Liver (tissue), 8 donors: ENCODE measurements at regions not wholly inside any gene's neighbourhood (a gene's known extent, or its start where the extent isn't known, plus 50 kb on each side); places are given as distances from the start of the nearest gene placed in this dataset.

Source experiments
- DNase-seq: peaks from one replicate; pipeline ENCODE4 v3.0.0-alpha.2; 2017; ENCODE audit warnings: low spot score
- H3K27ac ChIP-seq, 2 donors: one replicate each; pipeline ENCODE4 v1.7.0; 2013; ENCODE audit warnings: inconsistent platforms in 2 of 2, low read length in 2 of 2, control low read depth in 1 of 2, low read depth in 1 of 2, mild to moderate bottlenecking in 1 of 2
- H3K27me3 ChIP-seq, 4 donors: one replicate each; pipeline versions ENCODE4 v1.6.1 to v1.7.0; 2013; ENCODE audit warnings: low read length in 3 of 4, inconsistent platforms in 1 of 4, mild to moderate bottlenecking in 1 of 4, moderate library complexity in 1 of 4; ENCODE audit not compliant: control insufficient read depth in 4 of 4, insufficient read depth in 4 of 4
- H3K36me3 ChIP-seq, 4 donors: one replicate each; pipeline versions ENCODE4 v1.6.1 to v1.7.0; 2013; ENCODE audit warnings: low read length in 3 of 4, mild to moderate bottlenecking in 3 of 4, low read depth in 1 of 4, moderate library complexity in 1 of 4; ENCODE audit not compliant: control insufficient read depth in 4 of 4, insufficient read depth in 3 of 4
- H3K4me1 ChIP-seq, 4 donors: one replicate each; pipeline versions ENCODE4 v1.6.1 to v1.7.0; 2013; ENCODE audit warnings: low read length in 3 of 4, mild to moderate bottlenecking in 3 of 4, moderate library complexity in 1 of 4; ENCODE audit not compliant: control insufficient read depth in 4 of 4, insufficient read depth in 4 of 4
- H3K4me3 ChIP-seq, 3 donors: one replicate each; pipeline versions ENCODE4 v1.6.1 to v1.7.0; 2013; ENCODE audit warnings: low read length in 3 of 3, control low read depth in 1 of 3, low read depth in 1 of 3, mild to moderate bottlenecking in 1 of 3
- H3K9ac ChIP-seq, 2 donors: one replicate each; pipeline ENCODE4 v1.7.0; 2013; ENCODE audit warnings: low read length in 2 of 2, mild to moderate bottlenecking in 2 of 2, moderate library complexity in 2 of 2, control low read depth in 1 of 2, low read depth in 1 of 2
- H3K9me3 ChIP-seq, 4 donors: one replicate each; pipeline versions ENCODE4 v1.6.1 to v1.7.0; 2013; ENCODE audit warnings: low read length in 3 of 4; ENCODE audit not compliant: control insufficient read depth in 4 of 4
- ATF3 ChIP-seq: IDR thresholded peaks from 2 replicates; pipeline ENCODE4 v1.6.1; 2016; ENCODE audit warnings: antibody characterized with exemption
- CTCF ChIP-seq: fragments of 150-350 bp; IDR thresholded peaks from 2 replicates; pipeline ENCODE4 v1.5.1; 2017; ENCODE audit warnings: improper control_type of control experiment, low read depth, low read length; ENCODE audit not compliant: missing input control
- FOXA1 ChIP-seq: IDR thresholded peaks from 2 replicates; pipeline ENCODE4 v1.6.1; 2016; ENCODE audit warnings: antibody characterized with exemption
- FOXA2 ChIP-seq: IDR thresholded peaks from 2 replicates; pipeline ENCODE4 v1.6.1; 2016; ENCODE audit warnings: antibody characterized with exemption
- GABPA ChIP-seq, 2 donors: IDR thresholded peaks in 1 of 2; conservative IDR thresholded peaks in 1 of 2; 2 replicates each; pipeline ENCODE4 v1.6.1; 2016; ENCODE audit warnings: antibody characterized with exemption in 2 of 2, mild to moderate bottlenecking in 1 of 2, moderate library complexity in 1 of 2
- HNF4A ChIP-seq, 2 donors: conservative IDR thresholded peaks; 2 replicates each; pipeline ENCODE4 v1.6.1; 2016; ENCODE audit warnings: antibody characterized with exemption in 2 of 2, mild to moderate bottlenecking in 2 of 2
- HNF4G ChIP-seq: IDR thresholded peaks from 2 replicates; pipeline ENCODE4 v1.6.1; 2016; ENCODE audit warnings: antibody characterized with exemption
- JUND ChIP-seq, 2 donors: IDR thresholded peaks; 2 replicates each; pipeline ENCODE4 v1.6.1; 2016; ENCODE audit warnings: antibody characterized with exemption in 2 of 2
- MAX ChIP-seq: IDR thresholded peaks from 2 replicates; pipeline ENCODE4 v1.6.1; 2016; ENCODE audit warnings: antibody characterized with exemption
- NR2F2 ChIP-seq: IDR thresholded peaks from 2 replicates; pipeline ENCODE4 v1.6.1; 2016; ENCODE audit warnings: antibody characterized with exemption
- RAD21 ChIP-seq, 2 donors: IDR thresholded peaks; 2 replicates each; pipeline ENCODE4 v1.6.1; 2016; ENCODE audit warnings: antibody characterized with exemption in 2 of 2, mild to moderate bottlenecking in 2 of 2
- REST ChIP-seq: IDR thresholded peaks from 2 replicates; pipeline ENCODE4 v1.6.1; 2016; ENCODE audit warnings: antibody characterized with exemption, mild to moderate bottlenecking
- RXRA ChIP-seq, 2 donors: IDR thresholded peaks; 2 replicates each; pipeline ENCODE4 v1.6.1; 2017 to 2018; ENCODE audit warnings: antibody characterized with exemption in 2 of 2, mild to moderate bottlenecking in 1 of 2
- SP1 ChIP-seq: IDR thresholded peaks from 2 replicates; pipeline ENCODE4 v1.6.1; 2018; ENCODE audit warnings: antibody characterized with exemption, mild to moderate bottlenecking
- TAF1 ChIP-seq: conservative IDR thresholded peaks from 2 replicates; pipeline ENCODE4 v1.6.1; 2016; ENCODE audit warnings: antibody characterized with exemption, mild to moderate bottlenecking
- YY1 ChIP-seq: IDR thresholded peaks from 2 replicates; pipeline ENCODE4 v1.6.1; 2016; ENCODE audit warnings: antibody characterized with exemption, mild to moderate bottlenecking
- ZBTB33 ChIP-seq: IDR thresholded peaks from 2 replicates; pipeline ENCODE4 v1.6.1; 2016; ENCODE audit warnings: antibody characterized with exemption
- WGBS: extraction: QIAGEN DNeasy Blood & Tissue Kit; methylation state at CpG from one replicate; pipeline ENCODE4 v1.1.7; 2013; 5-methylcytosine and 5-hydroxymethylcytosine counted together
- donor health status: healthy.
- donor health status: healthy.
- donor health status: healthy.
- donor health status: healthy.
- donor health status: healthy.

GRCh38 chrX:138067415-138067814 lies 501.5 kb downstream of the ZIC3 start (continued):
- TF ChIP-seq REST: no peak
- no peak for TF ChIP-seq RAD21 (IDR thresholded peaks at IDR 0.05)
- TF ChIP-seq JUND (IDR thresholded peaks at IDR 0.05): no peak
- no peak for TF ChIP-seq HNF4A (conservative IDR thresholded peaks at IDR 0.05)

GRCh38 chrX:138073626-138074025 lies 507.7 kb downstream of the ZIC3 start:
- H3K4me3 ChIP-seq: no peak overlapping the region
- H3K9me3 ChIP-seq: no peaks in the 10 kb centered on the region
- no peak for TF ChIP-seq SP1
- TF ChIP-seq FOXA2: no peak
- TF ChIP-seq GABPA (IDR thresholded peaks at IDR 0.05 in 1 of 2, conservative IDR thresholded peaks at IDR 0.05 in 1 of 2): no peak
- TF ChIP-seq FOXA1: no peak
- no peak for TF ChIP-seq TAF1
- no peak for TF ChIP-seq REST
- TF ChIP-seq RXRA (IDR thresholded peaks at IDR 0.05): no peak
- no peak for TF ChIP-seq HNF4G
- TF ChIP-seq MAX: no peak
- no peak for TF ChIP-seq RAD21 (IDR thresholded peaks at IDR 0.05)
- no peak for TF ChIP-seq JUND (IDR thresholded peaks at IDR 0.05)
- TF ChIP-seq NR2F2: no peak
- no peak for TF ChIP-seq HNF4A (conservative IDR thresholded peaks at IDR 0.05)
- TF ChIP-seq YY1: no peak
- TF ChIP-seq ATF3: no peak
- no peak for TF ChIP-seq ZBTB33
- no peak for TF ChIP-seq CTCF
- H3K27me3 ChIP-seq: no peaks in the 10 kb centered on the region
- H3K9ac ChIP-seq: no peak overlapping the region
- no peaks in the 10 kb centered on the region for H3K36me3 ChIP-seq
- DNase-seq: no peak
- H3K27ac ChIP-seq: no peak overlapping the region
- no peaks in the 10 kb centered on the region for H3K4me1 ChIP-seq
- 78% methylated on average over 15 of the region's 15 CpGs for WGBS
